Prostate gland (tissue), 2 donors: ENCODE measurements at regions not wholly inside any gene's neighbourhood (a gene's known extent, or its start where the extent isn't known, plus 50 kb on each side); places are given as distances from the start of the nearest gene placed in this dataset.

ENCODE experiments used
- DNase-seq: peaks from one replicate; pipeline ENCODE4 v3.0.0-alpha.2; 2019; ENCODE audit warnings: low spot score
- H3K27ac ChIP-seq, 2 donors: fragments of 200-600 bp; sonication (generic); 2 replicates each; pipeline ENCODE4 v1.5.1; 2017 to 2019
- H3K27me3 ChIP-seq: fragments of 200-600 bp; sonication (generic); replicated peaks from 2 replicates; pipeline ENCODE4 v1.5.1; 2019; ENCODE audit not compliant: insufficient read depth
- H3K36me3 ChIP-seq, 2 donors: fragments of 200-600 bp; sonication (generic); 1 replicate in 1 of 2; 2 replicates in 1 of 2; pipeline versions ENCODE4 v1.5.1 to v1.8.1; 2017 to 2019
- H3K4me1 ChIP-seq: fragments of 200-600 bp; sonication (generic); replicated peaks from 2 replicates; pipeline ENCODE4 v1.5.1; 2019
- H3K4me3 ChIP-seq, 2 donors: fragments of 200-600 bp; sonication (generic); 2 replicates each; pipeline ENCODE4 v1.5.1; 2017 to 2019
- H3K9me3 ChIP-seq: fragments of 200-600 bp; sonication (generic); 2 replicates; pipeline ENCODE4 v1.5.1; 2017
- CTCF ChIP-seq, 4 experiments: fragments of 200-600 bp in 2 of 4; fragments of 450-650 bp in 2 of 4; sonication (generic) in 2 of 4; IDR thresholded peaks; 1 replicate in 3 of 4; 2 replicates in 1 of 4; pipeline ENCODE4 v1.5.1; 2016 to 2019; ENCODE audit warnings: antibody characterized with exemption in 4 of 4, mild to moderate bottlenecking in 2 of 4, moderate library complexity in 2 of 4
- POLR2A ChIP-seq: fragments of 450-650 bp; IDR thresholded peaks from one replicate; pipeline ENCODE4 v1.6.1; 2016; ENCODE audit warnings: antibody characterized with exemption, mild to moderate bottlenecking
- POLR2AphosphoS5 ChIP-seq: sonication (generic); formaldehyde crosslinking; IDR thresholded peaks from one replicate; pipeline ENCODE4 v1.6.1; 2017; ENCODE audit warnings: antibody characterized with exemption
- WGBS: methylation state at CpG from one replicate; pipeline ENCODE4 v1.1.5; 2018; 5-methylcytosine and 5-hydroxymethylcytosine counted together
- intact Hi-C: fragments of 100-400 bp; cut with DNase I; formaldehyde crosslinking; loops from one replicate; pipeline ENCODE4 v1.14.2; 2022

- no peak for DNase-seq
- H3K36me3 ChIP-seq: no peaks in the 10 kb centered on the region
- TF ChIP-seq POLR2A (no peak), CTCF (IDR thresholded peaks at IDR 0.05) (no peak), POLR2AphosphoS5 (no peak)
- H3K27me3 ChIP-seq: peaks cover 3% of the 10 kb centered on the region
- no peak overlapping the region for H3K4me3 ChIP-seq
- H3K27ac ChIP-seq: no peak overlapping the region
- intact Hi-C loops: no loop called here
- H3K4me1 ChIP-seq: no peaks in the 10 kb centered on the region
- no peaks in the 10 kb centered on the region for H3K9me3 ChIP-seq
- WGBS: 88% methylated on average over 6 of the region's 6 CpGs
Measured at GRCh38 chr5:174392892-174393291, 331.5 kb upstream of the MSX2 start.

- TF ChIP-seq CTCF (IDR thresholded peaks at IDR 0.05): no peak
- TF ChIP-seq POLR2AphosphoS5: no peak
- TF ChIP-seq POLR2A: no peak
- Histone ChIP-seq H3K9me3 (no peaks in the 10 kb centered on the region), H3K4me1 (no peaks in the 10 kb centered on the region), H3K36me3 (no peaks in the 10 kb centered on the region), H3K27me3 (peaks cover 3% of the 10 kb centered on the region), H3K27ac (no peak overlapping the region), H3K4me3 (no peak overlapping the region)
- 72% methylated on average over 4 of the region's 4 CpGs for WGBS
- intact Hi-C loops: no loop called here
- DNase-seq: no peak
Measured at GRCh38 chr5:174396541-174396940, 327.8 kb upstream of the MSX2 start.

- H3K4me1 ChIP-seq: no peaks in the 10 kb centered on the region
- H3K27me3 ChIP-seq: peaks cover 3% of the 10 kb centered on the region
- no peaks in the 10 kb centered on the region for H3K9me3 ChIP-seq
- no peaks in the 10 kb centered on the region for H3K36me3 ChIP-seq
- DNase-seq: no peak
- TF ChIP-seq CTCF (IDR thresholded peaks at IDR 0.05) (no peak), POLR2AphosphoS5 (no peak), POLR2A (no peak)
- no peak overlapping the region for H3K4me3 ChIP-seq
- intact Hi-C loops: no loop called here
- WGBS: 41% methylated on average over 4 of the region's 4 CpGs
- H3K27ac ChIP-seq: no peak overlapping the region
Measured at GRCh38 chr5:174397206-174397605, 327.2 kb upstream of the MSX2 start.

GRCh38 chr5:174398171-174398570, 326.2 kb upstream of the MSX2 start:
- peaks cover 3% of the 10 kb centered on the region for H3K27me3 ChIP-seq
- no peak overlapping the region for H3K27ac ChIP-seq
- no peaks in the 10 kb centered on the region for H3K9me3 ChIP-seq
- H3K4me3 ChIP-seq: no peak overlapping the region
- no peaks in the 10 kb centered on the region for H3K4me1 ChIP-seq
- no peak for DNase-seq
- no peaks in the 10 kb centered on the region for H3K36me3 ChIP-seq
- intact Hi-C loops: no loop called here
- TF ChIP-seq POLR2AphosphoS5 (no peak), CTCF (IDR thresholded peaks at IDR 0.05) (no peak), POLR2A (no peak)
- 76% methylated on average over 2 of the region's 2 CpGs for WGBS

- intact Hi-C loops: no loop called here
- H3K4me3 ChIP-seq: no peak overlapping the region
- H3K9me3 ChIP-seq: no peaks in the 10 kb centered on the region
- no peaks in the 10 kb centered on the region for H3K4me1 ChIP-seq
- TF ChIP-seq POLR2A: no peak
- TF ChIP-seq POLR2AphosphoS5: no peak
- no peak for TF ChIP-seq CTCF (IDR thresholded peaks at IDR 0.05)
- 41% methylated on average over 2 of the region's 2 CpGs for WGBS
- no peak for DNase-seq
- no peaks in the 10 kb centered on the region for H3K27me3 ChIP-seq
- H3K36me3 ChIP-seq: no peaks in the 10 kb centered on the region
- H3K27ac ChIP-seq: no peak overlapping the region
Measured at GRCh38 chr5:174399411-174399810, 325.0 kb upstream of the MSX2 start.
